Suprapubic skin (tissue), 4 donors: ENCODE measurements at regions not wholly inside any gene's neighbourhood (a gene's known extent, or its start where the extent isn't known, plus 50 kb on each side); places are given as distances from the start of the nearest gene placed in this dataset.

Source experiments
- DNase-seq, 2 donors: peaks; one replicate each; pipeline ENCODE4 v3.0.0-alpha.2; 2019; ENCODE audit warnings: low spot score in 2 of 2
- H3K27ac ChIP-seq: fragments of 200-600 bp; sonication (generic); one replicate; pipeline ENCODE4 v1.5.1; 2019
- H3K27me3 ChIP-seq: fragments of 200-600 bp; sonication (generic); one replicate; pipeline ENCODE4 v1.5.1; 2019
- H3K36me3 ChIP-seq: fragments of 200-600 bp; sonication (generic); one replicate; pipeline ENCODE4 v1.5.1; 2019
- H3K4me1 ChIP-seq: fragments of 200-600 bp; sonication (generic); one replicate; pipeline ENCODE4 v1.5.1; 2019
- H3K4me3 ChIP-seq: fragments of 200-600 bp; sonication (generic); one replicate; pipeline ENCODE4 v1.5.1; 2019; ENCODE audit warnings: mild to moderate bottlenecking
- H3K9me3 ChIP-seq: fragments of 200-600 bp; sonication (generic); one replicate; pipeline ENCODE4 v1.5.1; 2019
- CTCF ChIP-seq, 2 donors: fragments of 200-600 bp in 1 of 2; fragments of 450-650 bp in 1 of 2; sonication (generic) in 1 of 2; IDR thresholded peaks; one replicate each; pipeline ENCODE4 v1.5.1; 2016 to 2019; ENCODE audit warnings: antibody characterized with exemption in 2 of 2, mild to moderate bottlenecking in 1 of 2, moderate library complexity in 1 of 2
- EP300 ChIP-seq: sonication (generic); formaldehyde crosslinking; IDR thresholded peaks from one replicate; pipeline ENCODE4 v1.6.1; 2017; ENCODE audit warnings: antibody characterized with exemption
- POLR2A ChIP-seq, 2 donors: fragments of 450-650 bp; IDR thresholded peaks; one replicate each; pipeline ENCODE4 v1.6.1; 2017; ENCODE audit warnings: antibody characterized with exemption in 2 of 2, mild to moderate bottlenecking in 2 of 2, moderate library complexity in 2 of 2
- POLR2AphosphoS5 ChIP-seq, 3 donors: sonication (generic); formaldehyde crosslinking; IDR thresholded peaks; one replicate each; pipeline ENCODE4 v1.6.1; 2017; ENCODE audit warnings: antibody characterized with exemption in 3 of 3
- WGBS: methylation state at CpG from one replicate; pipeline ENCODE4 v1.1.5; 2018; 5-methylcytosine and 5-hydroxymethylcytosine counted together

GRCh38 chr10:108662975-108663374, 1260.3 kb downstream of the XPNPEP1 start:
- Histone ChIP-seq H3K27ac (no peak overlapping the region), H3K9me3 (no peaks in the 10 kb centered on the region), H3K27me3 (no peaks in the 10 kb centered on the region), H3K4me3 (no peak overlapping the region), H3K36me3 (no peaks in the 10 kb centered on the region), H3K4me1 (no peaks in the 10 kb centered on the region)
- TF ChIP-seq POLR2AphosphoS5 (IDR thresholded peaks at IDR 0.05): no peak
- no peak for TF ChIP-seq POLR2A (IDR thresholded peaks at IDR 0.05)
- TF ChIP-seq EP300: no peak
- TF ChIP-seq CTCF (IDR thresholded peaks at IDR 0.05): no peak
- DNase-seq: no peak
- 68% methylated on average over 2 of the region's 2 CpGs for WGBS

GRCh38 chr10:108655057-108655456, 1268.3 kb downstream of the XPNPEP1 start:
- Histone ChIP-seq H3K4me3 (no peak overlapping the region), H3K27ac (no peak overlapping the region), H3K9me3 (no peaks in the 10 kb centered on the region), H3K4me1 (no peaks in the 10 kb centered on the region), H3K36me3 (no peaks in the 10 kb centered on the region), H3K27me3 (no peaks in the 10 kb centered on the region)
- no peak for DNase-seq
- TF ChIP-seq CTCF (IDR thresholded peaks at IDR 0.05) (no peak), POLR2A (IDR thresholded peaks at IDR 0.05) (no peak), EP300 (no peak), POLR2AphosphoS5 (IDR thresholded peaks at IDR 0.05) (no peak)
- 71% methylated on average over 4 of the region's 4 CpGs for WGBS

GRCh38 chr10:108653531-108653930, 1269.8 kb downstream of the XPNPEP1 start:
- H3K36me3 ChIP-seq: no peaks in the 10 kb centered on the region
- no peaks in the 10 kb centered on the region for H3K9me3 ChIP-seq
- no peak for DNase-seq
- H3K27ac ChIP-seq: no peak overlapping the region
- 80% methylated on average over 6 of the region's 6 CpGs for WGBS
- no peak overlapping the region for H3K4me3 ChIP-seq
- TF ChIP-seq EP300 (no peak), CTCF (IDR thresholded peaks at IDR 0.05) (no peak), POLR2A (IDR thresholded peaks at IDR 0.05) (no peak), POLR2AphosphoS5 (IDR thresholded peaks at IDR 0.05) (no peak)
- no peaks in the 10 kb centered on the region for H3K4me1 ChIP-seq
- H3K27me3 ChIP-seq: no peaks in the 10 kb centered on the region

GRCh38 chr10:108639010-108639409, 1284.3 kb downstream of the XPNPEP1 start:
- 84% methylated on average over 5 of the region's 5 CpGs for WGBS

GRCh38 chr10:108638225-108638624, 1285.1 kb downstream of the XPNPEP1 start:
- TF ChIP-seq POLR2A (IDR thresholded peaks at IDR 0.05): no peak
- no peak for TF ChIP-seq EP300
- no peak for TF ChIP-seq POLR2AphosphoS5 (IDR thresholded peaks at IDR 0.05)
- no peak for TF ChIP-seq CTCF (IDR thresholded peaks at IDR 0.05)
- Histone ChIP-seq H3K27me3 (no peaks in the 10 kb centered on the region), H3K36me3 (no peaks in the 10 kb centered on the region), H3K9me3 (no peaks in the 10 kb centered on the region), H3K4me1 (no peaks in the 10 kb centered on the region), H3K4me3 (no peak overlapping the region), H3K27ac (no peak overlapping the region)
- no peak for DNase-seq
- WGBS: 83% methylated on average over 3 of the region's 3 CpGs

More at GRCh38 chr10:108639010-108639409, 1284.3 kb downstream of the XPNPEP1 start:
- no peak for DNase-seq
- no peak overlapping the region for H3K4me3 ChIP-seq
- H3K4me1 ChIP-seq: no peaks in the 10 kb centered on the region
- no peak overlapping the region for H3K27ac ChIP-seq
- TF ChIP-seq CTCF (IDR thresholded peaks at IDR 0.05): no peak
- no peak for TF ChIP-seq EP300
- TF ChIP-seq POLR2A (IDR thresholded peaks at IDR 0.05): no peak
- TF ChIP-seq POLR2AphosphoS5 (IDR thresholded peaks at IDR 0.05): no peak
- no peaks in the 10 kb centered on the region for H3K9me3 ChIP-seq
- H3K36me3 ChIP-seq: no peaks in the 10 kb centered on the region
- H3K27me3 ChIP-seq: no peaks in the 10 kb centered on the region
